DLD1 (cell line): ENCODE measurements at regions not wholly inside any gene's neighbourhood (a gene's known extent, or its start where the extent isn't known, plus 50 kb on each side); places are given as distances from the start of the nearest gene placed in this dataset.
"Not testable (repeated sequence)": the region's sequence is repeated elsewhere in the genome, so short reads cannot be mapped to it uniquely, and the experiment has no call there.

Experiments used
- in situ Hi-C: cut with HindIII; loops from 2 replicates; pipeline ENCODE4 v1.10.0; 2017; ENCODE audit warnings: low sequenced_read_pairs

DNA sequence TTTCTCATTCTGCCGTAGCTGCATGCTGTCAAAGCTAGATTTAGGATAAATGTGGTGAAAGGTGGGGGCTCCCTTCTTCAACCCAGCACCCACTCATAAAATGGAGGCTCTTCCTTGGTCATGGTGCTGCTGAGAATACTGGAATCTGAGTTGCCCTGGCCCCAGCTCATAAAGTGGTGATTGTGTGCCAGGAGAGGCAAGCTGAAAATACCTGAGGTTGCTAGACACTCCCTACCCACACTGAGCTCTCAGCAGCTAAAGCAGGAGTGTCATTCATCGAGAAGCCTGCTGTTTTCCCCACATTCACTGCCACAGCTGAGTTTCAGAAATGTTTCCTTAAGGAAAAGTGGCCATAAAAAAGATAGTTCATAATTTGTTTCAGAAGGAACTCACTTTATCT, 297.1 kb upstream of the RBMS1 start:
- in situ Hi-C loops: no loop called here

DNA sequence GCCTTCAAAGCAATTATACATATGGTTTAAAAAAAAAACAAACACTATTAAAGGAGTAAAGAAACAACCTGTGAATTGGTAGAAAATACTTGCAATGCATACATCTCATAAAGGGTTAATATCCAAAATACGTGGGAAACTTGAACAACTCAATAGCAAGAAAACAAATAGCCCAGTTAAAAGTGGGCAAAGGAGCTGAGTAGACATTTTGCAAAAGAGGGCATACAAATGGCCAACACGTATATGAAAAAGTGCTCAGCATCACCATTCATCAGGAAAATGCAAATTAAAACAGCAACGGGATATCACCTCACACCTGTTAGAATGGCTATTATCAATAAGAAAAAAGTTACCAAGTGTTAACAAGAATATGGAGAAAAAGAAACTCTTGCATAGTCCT, 298.3 kb upstream of the RBMS1 start:
- in situ Hi-C loops: no loop called here

DNA sequence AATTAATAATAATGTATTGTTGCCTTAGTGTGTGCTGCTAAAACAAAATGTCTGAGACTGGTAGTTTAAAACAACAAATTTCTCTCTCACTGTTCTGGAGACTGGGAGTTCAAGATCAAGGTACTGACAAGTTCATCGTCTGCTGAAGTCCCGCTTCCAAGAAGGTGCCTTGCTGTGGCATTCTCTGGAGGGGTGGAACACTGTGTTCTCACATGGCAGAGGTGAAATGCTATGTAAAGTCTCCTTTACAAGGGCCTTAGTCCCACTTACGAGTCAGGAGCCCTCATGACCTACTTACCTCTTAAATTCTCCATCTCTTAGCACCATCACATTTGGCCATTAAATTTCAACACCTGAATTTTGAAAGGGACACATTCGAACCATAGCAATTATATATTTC, 299.2 kb upstream of the RBMS1 start:
- in situ Hi-C loops: no loop called here

DNA sequence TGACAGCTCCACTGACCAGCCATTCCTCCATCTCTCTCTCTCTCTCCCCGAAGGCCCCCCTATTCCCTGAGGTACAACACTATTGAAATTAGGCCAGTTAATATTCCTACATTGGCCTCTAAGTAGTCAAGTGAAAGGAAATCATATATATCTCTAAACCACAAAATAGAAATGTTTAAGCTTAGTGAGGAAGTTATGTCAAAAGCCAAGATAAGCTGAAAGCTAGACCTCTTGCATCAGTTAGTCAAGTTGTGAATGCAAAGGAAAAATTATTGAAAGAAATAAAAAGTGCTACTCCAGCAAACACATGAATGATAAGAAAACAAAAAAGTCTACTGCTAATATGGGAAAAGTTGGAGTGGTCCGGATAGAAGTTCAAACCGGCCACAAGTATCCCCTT, 301.3 kb upstream of the RBMS1 start:
- in situ Hi-C loops: no loop called here

DNA sequence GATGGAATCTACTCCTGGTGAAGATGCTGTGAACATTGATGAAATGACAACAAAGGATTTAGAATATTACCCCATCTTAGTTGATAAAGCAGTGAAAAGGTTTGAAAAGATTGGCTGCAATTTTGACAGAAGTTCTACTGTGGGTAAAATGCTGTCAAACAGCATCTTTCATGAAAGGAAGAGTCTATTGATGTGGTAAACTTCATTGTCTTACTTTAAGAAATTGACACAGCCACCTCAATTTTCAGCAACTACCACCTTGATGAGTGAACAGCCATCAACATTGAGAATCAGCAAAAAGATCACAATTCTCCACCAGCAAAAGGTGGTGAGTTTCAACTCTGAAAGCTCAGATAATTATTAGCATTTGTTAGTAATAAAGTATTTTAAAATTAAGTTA, 310.3 kb upstream of the RBMS1 start:
- in situ Hi-C loops: no loop called here

DNA sequence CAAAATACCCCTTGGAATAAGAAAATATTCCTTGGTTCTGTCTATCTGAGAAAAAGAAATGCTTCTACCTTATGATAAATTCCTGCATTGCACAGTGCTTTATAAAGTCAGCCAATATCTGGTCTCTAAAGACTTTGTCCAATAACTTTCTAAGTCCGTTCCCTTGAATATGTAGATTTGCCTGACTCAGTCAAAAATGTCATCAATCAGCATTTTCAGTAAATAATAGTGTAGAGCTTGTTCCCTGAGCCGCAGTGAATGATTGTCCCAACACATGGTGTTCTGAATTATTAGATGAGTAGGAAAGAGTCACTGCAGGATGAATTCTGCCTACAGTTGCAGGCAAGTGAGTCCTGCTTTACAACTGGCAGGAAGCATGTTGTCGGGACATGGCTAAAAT, 316.8 kb upstream of the RBMS1 start:
- in situ Hi-C loops: no loop called here

DNA sequence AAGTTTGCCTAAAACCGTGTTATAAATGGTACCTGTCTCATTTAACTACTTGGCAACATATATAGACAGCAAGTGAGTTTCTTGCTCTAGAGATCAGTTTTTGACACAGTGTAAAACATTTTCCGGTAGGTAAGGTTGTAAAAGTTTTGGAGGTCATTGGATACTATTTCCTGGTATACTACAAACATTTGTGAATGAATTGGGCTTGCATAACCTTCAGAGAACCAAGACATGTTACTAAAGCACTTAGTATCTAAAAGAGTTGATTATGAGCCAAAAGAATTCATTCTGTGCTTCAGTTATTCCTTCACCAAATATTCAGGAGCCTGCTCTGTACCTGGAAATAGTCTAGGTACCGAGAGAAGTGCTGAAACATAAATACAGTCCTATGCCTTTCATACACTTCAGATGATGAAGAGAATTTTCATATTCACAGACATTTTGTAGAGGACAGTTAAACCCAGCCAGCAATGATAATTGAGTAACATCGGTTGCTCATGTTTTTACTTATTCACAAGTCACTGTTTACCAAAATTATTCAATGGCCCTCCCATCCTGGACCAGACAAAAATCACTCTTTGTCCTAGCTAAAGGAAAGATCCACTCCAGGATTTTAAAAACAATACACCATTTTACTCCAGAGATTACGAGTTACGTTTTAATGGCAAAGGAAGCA, 319.4 kb upstream of the RBMS1 start:
- in situ Hi-C loops: no loop called here

DNA sequence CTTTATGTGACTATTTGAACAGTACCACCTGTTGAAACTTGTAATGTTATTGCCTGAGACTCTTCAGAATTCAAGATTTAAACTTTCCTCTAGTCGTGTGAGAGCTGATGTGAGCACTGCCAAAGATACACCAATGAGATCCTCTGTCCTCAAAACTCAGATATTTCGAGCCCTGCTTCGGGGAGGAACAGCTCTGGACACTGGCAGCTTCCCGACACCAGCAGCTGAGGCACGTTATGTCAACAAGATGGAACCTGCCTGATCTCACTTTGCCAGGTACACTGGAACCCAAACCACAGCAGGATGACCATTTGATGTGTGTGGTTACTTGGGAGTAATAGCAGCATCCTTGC, 319.9 kb upstream of the RBMS1 start:
- in situ Hi-C loops: no loop called here

DNA sequence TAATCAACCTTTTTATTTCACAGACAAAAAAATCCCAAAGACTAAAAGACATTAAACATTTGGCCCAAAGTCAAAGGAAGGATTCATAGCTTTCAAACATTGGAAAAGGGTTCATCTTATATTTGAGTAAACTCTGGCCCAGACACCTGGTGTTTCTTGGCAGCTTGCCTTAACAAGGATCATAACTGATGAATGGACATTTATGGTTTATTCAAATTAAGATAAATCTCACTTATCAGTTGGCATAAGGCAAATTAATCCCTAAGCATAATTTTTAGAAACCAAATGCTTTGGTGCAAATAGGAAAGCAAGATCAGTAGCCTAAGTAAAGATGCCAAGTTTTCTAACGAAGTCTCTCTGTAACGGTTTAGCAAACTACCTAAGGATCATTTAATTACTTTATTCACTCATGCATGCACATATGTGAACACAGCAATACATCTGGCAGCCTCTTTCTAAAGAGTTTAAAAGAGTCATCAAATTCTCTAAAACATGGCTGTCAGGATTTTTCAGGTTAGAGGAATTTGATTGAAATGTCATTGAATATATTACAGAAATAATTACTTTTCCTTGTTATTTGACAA, 323.4 kb upstream of the RBMS1 start:
- in situ Hi-C loops: no loop called here

DNA sequence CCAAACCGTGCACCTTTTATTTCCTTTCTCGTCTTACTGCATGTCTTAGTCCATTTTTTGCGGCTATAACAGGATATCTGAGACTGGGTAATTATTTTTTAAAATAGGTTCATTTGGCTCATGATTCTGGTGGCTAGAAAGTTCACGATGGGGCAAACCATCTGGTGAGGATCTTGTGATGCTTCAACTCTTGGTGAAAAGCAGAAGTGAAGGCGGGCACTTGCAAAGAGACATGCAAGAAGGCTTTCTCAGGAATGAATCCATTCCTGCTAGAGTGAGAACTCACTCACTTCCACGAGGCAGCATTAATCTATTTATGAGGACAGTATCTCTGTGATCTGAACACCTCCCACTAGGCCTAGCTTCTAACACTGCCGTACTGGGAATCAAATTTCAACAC, 327.1 kb upstream of the RBMS1 start:
- in situ Hi-C loops: no loop called here

DNA sequence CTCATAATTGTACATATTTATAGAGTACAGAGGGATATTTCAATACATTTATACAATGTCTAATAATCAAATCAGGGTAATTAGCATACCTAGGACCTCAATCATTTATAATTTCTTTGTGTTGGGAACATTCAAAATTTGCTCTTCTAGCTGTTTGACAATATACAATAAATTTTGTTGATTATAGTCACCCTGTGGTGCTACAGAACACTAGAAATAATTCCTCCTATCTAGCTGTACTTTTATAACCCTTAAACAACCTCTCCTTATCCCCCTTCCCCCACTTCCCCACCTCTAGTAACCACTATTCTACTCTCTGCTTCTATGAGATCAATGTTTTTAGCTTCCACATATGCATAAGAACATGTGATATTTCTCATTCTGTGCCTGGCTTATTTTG, 328.4 kb upstream of the RBMS1 start:
- in situ Hi-C loops: no loop called here

DNA sequence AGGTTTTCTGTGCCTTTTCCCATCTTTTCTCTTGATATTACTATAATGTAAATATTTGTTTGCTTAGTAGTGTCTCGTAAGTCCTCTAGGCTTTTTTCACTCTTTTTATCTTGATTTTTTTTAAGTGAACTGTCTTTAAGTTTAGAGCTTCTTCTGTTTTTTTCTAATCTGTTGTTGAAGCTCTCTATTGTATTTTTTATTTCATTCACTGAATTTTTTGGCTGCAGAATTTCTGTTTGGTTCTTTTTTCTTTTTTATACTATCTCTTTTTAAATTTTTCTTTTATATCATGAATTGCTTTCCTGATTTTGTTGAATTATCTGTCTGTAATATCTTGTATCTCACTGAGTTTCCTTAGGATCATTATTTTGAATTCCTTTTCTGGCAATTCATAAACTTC, 331.8 kb upstream of the RBMS1 start:
- in situ Hi-C loops: no loop called here

DNA sequence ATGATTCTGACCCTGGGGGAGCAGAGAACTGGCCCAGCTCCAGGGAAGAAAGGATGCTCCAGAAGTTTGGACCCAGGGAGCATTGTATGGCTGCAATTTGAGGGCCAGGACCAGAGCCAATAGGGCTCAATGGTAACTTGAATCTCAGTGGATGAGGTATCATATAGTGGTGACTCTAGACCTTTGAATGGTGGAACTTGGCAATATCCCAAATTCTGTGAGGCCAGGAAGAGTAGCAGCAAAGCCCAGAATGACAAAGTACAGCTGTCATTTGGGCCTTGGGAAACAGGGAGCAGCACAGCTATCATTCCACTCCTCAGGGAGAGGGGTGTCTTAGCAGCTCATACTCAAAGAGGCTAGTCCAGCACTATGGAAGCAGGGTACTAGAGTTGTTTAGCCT, 332.9 kb upstream of the RBMS1 start:
- in situ Hi-C loops: no loop called here

DNA sequence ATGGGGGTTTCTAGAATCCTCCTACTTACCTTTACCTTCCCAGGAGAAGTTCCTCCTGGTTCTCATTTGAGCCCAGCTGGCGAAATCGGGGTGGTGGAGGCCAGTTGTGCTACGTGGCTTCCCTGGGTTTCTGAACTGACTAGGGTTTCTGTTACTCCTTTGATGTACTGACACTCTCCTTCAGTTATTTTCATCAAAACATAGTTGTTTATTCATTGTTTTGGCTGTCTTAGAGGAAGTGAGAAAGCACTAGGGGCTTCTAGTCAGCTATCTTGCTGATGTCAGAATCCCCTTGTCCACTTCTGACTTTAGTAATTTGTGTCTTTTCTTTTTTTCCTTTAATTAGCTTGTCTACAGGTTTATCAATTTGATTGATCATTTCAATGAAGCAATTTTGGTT, 332.2 kb upstream of the TANK start:
- in situ Hi-C loops: no loop called here

DNA sequence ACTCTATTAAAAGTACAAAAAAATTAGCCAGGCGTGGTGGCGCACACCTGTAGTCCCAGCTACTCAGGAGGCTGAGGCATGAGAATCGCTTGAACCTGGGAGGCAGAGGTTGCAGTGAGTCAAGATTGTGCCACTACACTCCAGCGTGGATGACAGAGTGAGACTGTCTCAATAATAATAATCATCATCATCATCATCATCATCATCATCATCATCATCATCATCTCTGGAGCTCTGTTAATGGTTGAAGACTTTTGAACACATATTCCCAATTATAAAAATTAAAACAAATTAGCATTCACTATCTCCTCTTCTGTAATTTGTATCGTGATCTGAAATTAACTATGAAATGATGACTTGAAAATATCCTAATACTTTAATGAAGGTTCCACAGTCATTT, 327.8 kb upstream of the TANK start:
- in situ Hi-C loops: not testable (repeated sequence)

DNA sequence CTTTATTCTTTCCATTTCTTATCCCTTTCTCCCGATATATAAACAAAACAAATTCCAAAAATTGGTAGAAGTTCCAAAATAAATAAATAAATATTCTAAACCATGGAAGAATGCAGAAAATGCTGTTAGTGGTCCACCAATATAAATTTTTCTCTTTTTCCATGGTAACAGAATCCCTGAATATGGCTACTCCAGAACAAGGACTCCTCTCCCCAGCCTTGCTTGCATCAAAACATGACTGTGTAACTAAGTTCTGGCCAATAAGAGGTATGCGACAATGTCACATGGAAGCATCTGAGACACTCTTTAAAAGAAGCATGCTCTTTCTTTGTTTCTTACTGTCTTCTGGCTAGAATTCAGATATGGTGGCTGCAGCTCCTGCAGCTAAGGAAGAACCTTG, 325.1 kb upstream of the TANK start:
- in situ Hi-C loops: no loop called here

DNA sequence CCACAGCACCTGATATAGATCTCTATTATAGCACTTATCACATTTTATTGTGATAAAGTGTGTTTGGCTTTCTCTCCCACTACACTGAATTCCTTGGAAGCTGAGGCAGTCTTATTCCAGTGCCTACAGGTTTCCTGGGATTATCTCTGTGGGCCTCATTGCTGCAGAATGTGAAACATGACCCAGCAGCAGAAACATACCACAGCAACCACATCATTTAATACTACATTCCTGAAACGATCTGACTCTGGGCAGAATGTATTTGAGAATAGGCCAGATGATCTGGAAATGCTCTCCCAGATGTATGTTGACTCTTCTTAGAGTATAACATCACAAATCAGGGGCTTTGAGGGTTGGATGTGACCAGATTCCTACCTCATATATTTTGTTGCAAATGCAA, 323.5 kb upstream of the TANK start:
- in situ Hi-C loops: no loop called here

DNA sequence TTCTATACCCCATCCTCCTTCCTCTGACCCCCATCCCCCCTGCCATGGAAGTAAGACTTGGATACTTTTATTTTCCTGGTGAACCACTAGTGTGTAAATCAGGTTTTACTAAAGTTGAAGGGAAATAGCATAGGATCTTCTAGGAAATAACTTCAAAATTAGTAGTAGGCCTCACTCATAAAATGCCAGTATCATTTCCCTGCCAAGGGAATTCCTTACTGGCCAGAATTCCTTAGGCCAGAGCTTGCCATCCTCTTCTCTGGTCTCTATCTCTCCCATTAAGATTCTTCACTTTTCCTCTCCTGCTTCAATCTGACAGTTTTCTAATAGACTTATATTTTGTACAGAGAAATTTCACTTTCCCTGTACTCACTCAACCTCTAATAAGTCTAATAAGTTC, 322.8 kb upstream of the TANK start:
- in situ Hi-C loops: no loop called here

DNA sequence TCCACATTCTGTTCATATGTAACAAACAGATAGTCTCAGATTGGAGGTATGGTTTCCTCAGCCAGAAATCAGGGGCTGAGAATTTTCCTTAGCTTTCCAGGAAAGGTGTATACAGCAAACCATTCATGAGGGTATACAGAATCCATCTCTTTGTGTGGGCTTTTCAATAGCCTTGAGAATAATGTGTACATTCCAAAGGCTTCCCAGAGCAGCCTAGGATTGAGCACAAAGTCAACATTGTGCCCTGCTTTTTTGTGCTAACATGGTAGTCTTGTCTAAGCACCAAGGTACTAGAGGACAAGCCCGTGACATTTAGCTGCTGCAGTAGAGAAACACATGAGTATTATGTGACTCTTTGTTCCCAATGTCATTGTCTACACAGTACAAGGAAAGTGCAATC, 322.1 kb upstream of the TANK start:
- in situ Hi-C loops: no loop called here

DNA sequence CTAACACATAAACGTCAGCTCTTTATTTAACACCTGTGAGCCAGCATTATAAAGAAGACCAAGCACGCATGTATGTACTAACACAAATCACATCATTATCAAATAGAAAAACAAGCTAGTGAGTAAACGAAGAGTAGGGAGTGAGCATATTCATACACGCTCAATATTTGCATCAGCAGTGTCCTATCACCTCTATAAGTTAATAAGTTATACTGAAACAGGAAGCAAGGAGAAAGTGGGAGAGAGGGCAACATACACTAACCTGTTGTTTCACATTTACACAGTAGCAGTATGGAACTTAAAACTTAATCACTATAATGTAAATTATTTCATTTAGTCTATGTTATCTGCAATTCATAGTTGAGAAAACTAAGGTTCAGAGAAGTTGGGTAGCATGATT, 321.5 kb upstream of the TANK start:
- in situ Hi-C loops: no loop called here

DNA sequence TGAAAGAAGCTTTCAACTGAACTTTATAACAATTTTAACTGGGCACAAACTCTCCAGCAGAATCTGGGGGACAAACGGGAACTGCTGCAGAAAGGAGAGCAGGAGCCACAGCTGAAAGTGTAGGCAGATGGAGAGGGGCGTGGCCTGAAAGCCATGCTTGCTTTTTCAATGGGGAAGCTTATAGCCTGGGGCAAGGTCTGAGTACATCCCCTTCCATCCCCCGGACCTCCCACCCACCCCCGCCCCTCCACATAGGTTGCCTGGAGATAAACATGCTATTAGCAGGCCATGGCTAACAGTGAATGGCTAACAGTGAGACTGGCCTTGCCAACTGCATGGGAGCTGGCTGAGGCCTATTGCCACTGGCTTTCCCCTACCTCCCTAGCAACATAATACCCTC, 317.9 kb upstream of the TANK start:
- in situ Hi-C loops: no loop called here

DNA sequence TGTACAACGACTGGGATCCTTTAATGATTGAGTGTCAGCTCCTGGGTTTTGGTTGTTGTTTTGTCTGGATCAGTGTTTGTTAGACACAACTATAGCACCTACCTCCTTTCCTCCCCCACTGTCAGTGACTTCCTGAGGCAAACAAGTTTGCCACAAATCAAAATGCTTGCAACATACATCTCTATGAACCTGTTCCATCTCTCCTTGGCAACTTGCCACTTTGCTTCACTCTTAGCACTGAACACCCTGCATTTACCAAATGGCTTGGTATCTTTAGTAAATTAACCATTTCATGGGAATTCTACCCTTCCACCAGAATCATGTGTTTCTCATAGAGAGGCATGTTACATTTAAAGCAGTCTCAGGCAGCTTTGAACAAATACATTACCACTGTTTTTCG, 301.1 kb upstream of the TANK start:
- in situ Hi-C loops: no loop called here

DNA sequence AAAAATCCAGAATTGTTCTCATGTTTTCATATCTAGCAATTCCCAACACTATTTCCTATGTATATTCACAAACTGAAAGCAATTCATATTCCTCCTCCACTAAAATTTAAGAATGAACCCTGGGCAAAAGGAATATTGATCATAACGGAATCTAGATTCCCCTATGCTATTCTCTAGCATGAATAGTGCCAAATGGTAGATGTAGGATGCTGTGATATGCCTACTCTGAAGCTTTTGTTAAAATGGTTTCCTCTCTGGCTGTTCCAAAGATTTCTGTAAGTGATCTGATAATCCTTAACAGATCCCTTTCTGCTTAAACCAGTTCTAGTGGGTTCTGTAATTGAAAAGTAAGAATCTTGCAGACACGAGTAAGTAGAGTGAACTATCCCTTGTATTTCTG, 298.0 kb upstream of the TANK start:
- in situ Hi-C loops: no loop called here
